SK-N-SH treated with all-trans-retinoic acid at 6 μM for 48 hours (cell line): ENCODE measurements at regions not wholly inside any gene's neighbourhood (a gene's known extent, or its start where the extent isn't known, plus 50 kb on each side); places are given as distances from the start of the nearest gene placed in this dataset.

Experiments used
- ATAC-seq: fragments of 200-7000 bp; cut with Tn5 transposase; 3 replicates; pipeline ENCODE4 v1.9.1; 2020; ENCODE audit warnings: mild to moderate bottlenecking, moderate library complexity
- BACH2 ChIP-seq: fragments of 250-450 bp; sonication (Bioruptor Pico); IDR thresholded peaks from 2 replicates; pipeline ENCODE4 v1.9.0; 2021; ENCODE audit warnings: mild to moderate bottlenecking, borderline replicate concordance
- CSDC2 ChIP-seq: fragments of 250-450 bp; sonication (Bioruptor Pico); IDR thresholded peaks from 2 replicates; pipeline ENCODE4 v1.5.0; 2020; ENCODE audit warnings: mild to moderate bottlenecking, moderate library complexity
- ESRRG ChIP-seq: fragments of 250-450 bp; sonication (Bioruptor Pico); IDR thresholded peaks from 2 replicates; pipeline ENCODE4 v1.6.1; 2021; ENCODE audit warnings: mild to moderate bottlenecking
- ISL1 ChIP-seq: fragments of 250-450 bp; sonication (Bioruptor Pico); IDR thresholded peaks from 2 replicates; pipeline ENCODE4 v2.1.2; 2022; ENCODE audit warnings: mild to moderate bottlenecking, moderate library complexity
- OSR1 ChIP-seq: fragments of 250-450 bp; sonication (Bioruptor Pico); IDR thresholded peaks from 2 replicates; pipeline ENCODE4 v1.8.0; 2022; ENCODE audit warnings: moderate library complexity, mild to moderate bottlenecking, inconsistent platforms
- PATZ1 ChIP-seq: fragments of 250-450 bp; sonication (Bioruptor Pico); IDR thresholded peaks from 2 replicates; pipeline ENCODE4 v1.8.0; 2020; ENCODE audit warnings: mild to moderate bottlenecking, moderate library complexity, borderline replicate concordance
- PPARA ChIP-seq: fragments of 250-450 bp; sonication (Bioruptor Pico); IDR thresholded peaks from 2 replicates; pipeline ENCODE4 v1.5.0; 2020; ENCODE audit warnings: mild to moderate bottlenecking, borderline replicate concordance
- RARB ChIP-seq: fragments of 250-450 bp; sonication (Bioruptor Pico); IDR thresholded peaks from 2 replicates; pipeline ENCODE4 v1.8.0; 2021; ENCODE audit warnings: mild to moderate bottlenecking, moderate library complexity
- TCF4 ChIP-seq: fragments of 250-450 bp; sonication (Bioruptor Pico); IDR thresholded peaks from 2 replicates; pipeline ENCODE4 v1.8.0; 2021; ENCODE audit warnings: mild to moderate bottlenecking, moderate library complexity, borderline replicate concordance
- TOX ChIP-seq: fragments of 250-450 bp; sonication (Bioruptor Pico); IDR thresholded peaks from 2 replicates; pipeline ENCODE4 v1.8.0; 2021; ENCODE audit warnings: mild to moderate bottlenecking, moderate library complexity, borderline replicate concordance
- TSHZ2 ChIP-seq: fragments of 250-450 bp; sonication (Bioruptor Pico); IDR thresholded peaks from 2 replicates; pipeline ENCODE4 v1.5.0; 2020; ENCODE audit warnings: mild to moderate bottlenecking, moderate library complexity
- ZC3H10 ChIP-seq: fragments of 250-450 bp; sonication (Bioruptor Pico); IDR thresholded peaks from 2 replicates; pipeline ENCODE4 v1.5.1; 2021; ENCODE audit warnings: mild to moderate bottlenecking, moderate library complexity
- ZFP3 ChIP-seq: fragments of 250-450 bp; sonication (Bioruptor Pico); IDR thresholded peaks from 2 replicates; pipeline ENCODE4 v1.5.0; 2020; ENCODE audit warnings: mild to moderate bottlenecking, moderate library complexity
- ZFP30 ChIP-seq: fragments of 450-650 bp; formaldehyde crosslinking; IDR thresholded peaks from 2 replicates; pipeline ENCODE4 v1.5.0; 2022; ENCODE audit warnings: mild to moderate bottlenecking, moderate library complexity
- ZNF565 ChIP-seq: fragments of 450-650 bp; formaldehyde crosslinking; conservative IDR thresholded peaks from 2 replicates; pipeline ENCODE4 v1.5.0; 2020; ENCODE audit warnings: low read depth, mild to moderate bottlenecking, moderate library complexity
- ZNF70 ChIP-seq: fragments of 450-650 bp; formaldehyde crosslinking; IDR thresholded peaks from 2 replicates; pipeline ENCODE4 v1.5.0; 2020; ENCODE audit warnings: mild to moderate bottlenecking, moderate library complexity
- ZNF8 ChIP-seq: fragments of 450-650 bp; formaldehyde crosslinking; IDR thresholded peaks from 2 replicates; pipeline ENCODE4 v1.5.0; 2020; ENCODE audit warnings: mild to moderate bottlenecking, moderate library complexity
- TF ChIP-seq, protein P1 (sequence below): fragments of 250-450 bp; sonication (Bioruptor Pico); IDR thresholded peaks from 2 replicates; pipeline ENCODE4 v1.8.0; 2021; ENCODE audit warnings: low read depth, mild to moderate bottlenecking, moderate library complexity, borderline replicate concordance
- TF ChIP-seq, protein P2 (sequence below): fragments of 250-450 bp; sonication (Bioruptor Pico); IDR thresholded peaks from 2 replicates; pipeline ENCODE4 v1.5.1; 2021; ENCODE audit warnings: mild to moderate bottlenecking, moderate library complexity
- TF ChIP-seq, protein P3 (sequence below): fragments of 250-450 bp; sonication (Bioruptor Pico); IDR thresholded peaks from 2 replicates; pipeline ENCODE4 v1.5.1; 2020; ENCODE audit warnings: low read depth, mild to moderate bottlenecking, moderate library complexity

DNA sequence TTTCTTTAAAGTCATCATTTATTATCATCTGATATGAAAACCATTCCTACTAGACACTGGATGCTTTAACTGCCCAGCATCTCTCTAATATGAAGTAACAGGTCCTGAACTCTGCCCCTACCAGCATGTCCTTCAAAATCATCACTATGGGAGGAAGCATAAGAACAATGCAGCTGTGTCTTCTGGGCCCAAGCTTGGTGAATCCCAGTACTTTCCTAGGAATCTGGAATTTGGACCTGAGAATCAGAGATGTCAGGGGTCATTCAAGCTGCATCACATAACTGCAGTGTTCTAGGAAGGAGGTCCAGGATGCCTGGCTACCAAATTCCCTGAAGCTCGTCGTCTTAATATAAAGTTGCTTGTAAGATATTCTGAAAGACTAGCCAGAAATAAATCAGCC is 182.7 kb downstream of the AHR start (continued):
- TF ChIP-seq, protein P1, sequence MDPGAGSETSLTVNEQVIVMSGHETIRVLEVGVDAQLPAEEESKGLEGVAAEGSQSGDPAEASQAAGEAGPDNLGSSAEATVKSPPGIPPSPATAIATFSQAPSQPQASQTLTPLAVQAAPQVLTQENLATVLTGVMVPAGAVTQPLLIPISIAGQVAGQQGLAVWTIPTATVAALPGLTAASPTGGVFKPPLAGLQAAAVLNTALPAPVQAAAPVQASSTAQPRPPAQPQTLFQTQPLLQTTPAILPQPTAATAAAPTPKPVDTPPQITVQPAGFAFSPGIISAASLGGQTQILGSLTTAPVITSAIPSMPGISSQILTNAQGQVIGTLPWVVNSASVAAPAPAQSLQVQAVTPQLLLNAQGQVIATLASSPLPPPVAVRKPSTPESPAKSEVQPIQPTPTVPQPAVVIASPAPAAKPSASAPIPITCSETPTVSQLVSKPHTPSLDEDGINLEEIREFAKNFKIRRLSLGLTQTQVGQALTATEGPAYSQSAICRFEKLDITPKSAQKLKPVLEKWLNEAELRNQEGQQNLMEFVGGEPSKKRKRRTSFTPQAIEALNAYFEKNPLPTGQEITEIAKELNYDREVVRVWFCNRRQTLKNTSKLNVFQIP (CRISPR knock-in tag), result no peak
- no peak for TF ChIP-seq PATZ1
- no peak for TF ChIP-seq PPARA (CRISPR knock-in tag)
- no peak for TF ChIP-seq CSDC2
- no peak for TF ChIP-seq BACH2
- TF ChIP-seq, all 23 proteins: peak for 0

- ATAC-seq, result no peak
- TF ChIP-seq ZFP30 (CRISPR knock-in tag), result no peak
- TF ChIP-seq, protein P2, sequence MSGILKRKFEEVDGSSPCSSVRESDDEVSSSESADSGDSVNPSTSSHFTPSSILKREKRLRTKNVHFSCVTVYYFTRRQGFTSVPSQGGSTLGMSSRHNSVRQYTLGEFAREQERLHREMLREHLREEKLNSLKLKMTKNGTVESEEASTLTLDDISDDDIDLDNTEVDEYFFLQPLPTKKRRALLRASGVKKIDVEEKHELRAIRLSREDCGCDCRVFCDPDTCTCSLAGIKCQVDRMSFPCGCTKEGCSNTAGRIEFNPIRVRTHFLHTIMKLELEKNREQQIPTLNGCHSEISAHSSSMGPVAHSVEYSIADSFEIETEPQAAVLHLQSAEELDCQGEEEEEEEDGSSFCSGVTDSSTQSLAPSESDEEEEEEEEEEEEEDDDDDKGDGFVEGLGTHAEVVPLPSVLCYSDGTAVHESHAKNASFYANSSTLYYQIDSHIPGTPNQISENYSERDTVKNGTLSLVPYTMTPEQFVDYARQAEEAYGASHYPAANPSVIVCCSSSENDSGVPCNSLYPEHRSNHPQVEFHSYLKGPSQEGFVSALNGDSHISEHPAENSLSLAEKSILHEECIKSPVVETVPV (CRISPR knock-in tag), result no peak
- no peak for TF ChIP-seq ISL1
- TF ChIP-seq ZC3H10 (CRISPR knock-in tag), result no peak
- TF ChIP-seq, protein P1 (CRISPR knock-in tag), result no peak
- TF ChIP-seq ESRRG (CRISPR knock-in tag), result no peak
- TF ChIP-seq ZNF565 (CRISPR knock-in tag), result no peak
- no peak for TF ChIP-seq CSDC2
- no peak for TF ChIP-seq ZNF70 (CRISPR knock-in tag)
- no peak for TF ChIP-seq TCF4
Observed at GRCh38 chr7:17485368-17485767, 186.9 kb downstream of the AHR start.

DNA sequence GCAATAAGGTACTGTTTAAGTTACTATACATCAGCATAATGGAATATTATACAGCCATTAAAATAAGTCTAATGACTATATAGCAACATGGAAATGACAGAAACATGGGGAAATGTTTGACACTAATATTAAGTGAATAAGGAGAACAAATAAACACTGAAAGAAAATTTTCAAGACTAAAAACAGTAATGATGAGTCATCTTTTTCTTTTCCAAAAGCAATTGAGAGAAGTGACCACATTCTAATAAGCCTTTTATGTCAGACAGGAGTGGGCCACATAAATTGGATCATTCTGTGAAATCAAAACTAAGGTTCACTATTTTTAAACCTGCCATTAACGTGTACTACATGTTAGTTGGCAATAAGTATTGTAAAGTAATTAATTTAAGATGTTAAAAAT is 187.5 kb downstream of the AHR start:
- TF ChIP-seq BACH2, result no peak
- TF ChIP-seq, protein P2 (CRISPR knock-in tag), result no peak
- no peak for TF ChIP-seq ZC3H10 (CRISPR knock-in tag)
- no peak for TF ChIP-seq RARB (CRISPR knock-in tag)
- TF ChIP-seq PATZ1, result no peak
- no peak for TF ChIP-seq ZNF8
- no peak for TF ChIP-seq OSR1 (CRISPR knock-in tag)
- TF ChIP-seq, protein P3, sequence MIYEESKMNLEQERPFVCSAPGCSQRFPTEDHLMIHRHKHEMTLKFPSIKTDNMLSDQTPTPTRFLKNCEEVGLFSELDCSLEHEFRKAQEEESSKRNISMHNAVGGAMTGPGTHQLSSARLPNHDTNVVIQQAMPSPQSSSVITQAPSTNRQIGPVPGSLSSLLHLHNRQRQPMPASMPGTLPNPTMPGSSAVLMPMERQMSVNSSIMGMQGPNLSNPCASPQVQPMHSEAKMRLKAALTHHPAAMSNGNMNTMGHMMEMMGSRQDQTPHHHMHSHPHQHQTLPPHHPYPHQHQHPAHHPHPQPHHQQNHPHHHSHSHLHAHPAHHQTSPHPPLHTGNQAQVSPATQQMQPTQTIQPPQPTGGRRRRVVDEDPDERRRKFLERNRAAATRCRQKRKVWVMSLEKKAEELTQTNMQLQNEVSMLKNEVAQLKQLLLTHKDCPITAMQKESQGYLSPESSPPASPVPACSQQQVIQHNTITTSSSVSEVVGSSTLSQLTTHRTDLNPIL (CRISPR knock-in tag), result no peak
- no peak for ATAC-seq

- ATAC-seq, result no peak
- TF ChIP-seq OSR1 (CRISPR knock-in tag) (no peak), ZNF8 (no peak), ISL1 (no peak), PATZ1 (no peak), PPARA (CRISPR knock-in tag) (no peak), TOX (CRISPR knock-in tag) (no peak), ZFP3 (no peak), ZNF70 (CRISPR knock-in tag) (no peak), TSHZ2 (CRISPR knock-in tag) (no peak), TCF4 (no peak)
Observed at GRCh38 chr7:17486835-17487234, 188.4 kb downstream of the AHR start.
